ENCODE measurements at regions not wholly inside any gene's neighbourhood (a gene's known extent, or its start where the extent isn't known, plus 50 kb on each side); places are given as distances from the start of the nearest gene placed in this dataset.

DNA sequence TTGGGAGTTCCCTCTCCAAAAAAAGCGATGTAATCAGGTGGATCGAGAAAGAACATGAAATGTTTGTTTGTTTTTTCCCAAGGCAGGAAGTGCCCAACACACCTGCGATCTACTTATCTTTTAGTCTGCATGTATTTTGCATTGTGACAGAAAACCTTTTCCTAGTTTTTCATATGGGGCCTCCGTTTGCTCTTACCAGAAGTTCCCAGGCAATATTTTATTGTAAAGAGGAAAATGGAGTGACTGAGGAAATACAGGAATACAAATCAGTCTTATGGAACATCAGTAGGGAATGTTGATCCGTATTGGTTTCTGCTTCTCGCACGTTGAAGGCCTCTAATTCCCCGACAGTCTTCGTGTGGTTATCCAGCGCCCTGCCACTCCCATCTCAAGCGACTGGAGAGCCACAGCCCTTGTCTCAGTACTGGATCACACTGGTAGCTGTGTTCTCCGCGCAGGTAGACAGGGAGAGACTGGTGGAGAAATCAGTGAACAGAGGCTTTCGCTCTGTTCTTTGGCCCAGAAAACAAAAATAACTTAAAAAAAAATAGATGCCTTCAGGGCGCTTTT is 107.4 kb downstream of the TRIM27 start:
- TF ChIP-seq, protein P1, sequence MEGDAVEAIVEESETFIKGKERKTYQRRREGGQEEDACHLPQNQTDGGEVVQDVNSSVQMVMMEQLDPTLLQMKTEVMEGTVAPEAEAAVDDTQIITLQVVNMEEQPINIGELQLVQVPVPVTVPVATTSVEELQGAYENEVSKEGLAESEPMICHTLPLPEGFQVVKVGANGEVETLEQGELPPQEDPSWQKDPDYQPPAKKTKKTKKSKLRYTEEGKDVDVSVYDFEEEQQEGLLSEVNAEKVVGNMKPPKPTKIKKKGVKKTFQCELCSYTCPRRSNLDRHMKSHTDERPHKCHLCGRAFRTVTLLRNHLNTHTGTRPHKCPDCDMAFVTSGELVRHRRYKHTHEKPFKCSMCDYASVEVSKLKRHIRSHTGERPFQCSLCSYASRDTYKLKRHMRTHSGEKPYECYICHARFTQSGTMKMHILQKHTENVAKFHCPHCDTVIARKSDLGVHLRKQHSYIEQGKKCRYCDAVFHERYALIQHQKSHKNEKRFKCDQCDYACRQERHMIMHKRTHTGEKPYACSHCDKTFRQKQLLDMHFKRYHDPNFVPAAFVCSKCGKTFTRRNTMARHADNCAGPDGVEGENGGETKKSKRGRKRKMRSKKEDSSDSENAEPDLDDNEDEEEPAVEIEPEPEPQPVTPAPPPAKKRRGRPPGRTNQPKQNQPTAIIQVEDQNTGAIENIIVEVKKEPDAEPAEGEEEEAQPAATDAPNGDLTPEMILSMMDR (conservative IDR thresholded peaks at IDR 0.05; ENCODE audit: low read length), result no peak
- no peak for TF ChIP-seq EZH2phosphoT487 (IDR thresholded peaks at IDR 0.05; ENCODE audit: borderline replicate concordance)
